K562 (cell line): ENCODE measurements at regions not wholly inside any gene's neighbourhood (a gene's known extent, or its start where the extent isn't known, plus 50 kb on each side); places are given as distances from the start of the nearest gene placed in this dataset.
A peak's percentile ranks its signal among the peaks of the same experiment; 100 is the strongest.

ENCODE experiments used
- ATAC-seq: fragments of 200-7000 bp; cut with Tn5 transposase; 3 replicates; pipeline ENCODE4 v1.9.1; 2020; ENCODE audit warnings: moderate library complexity
- BruUV-seq: library from RNA; stranded (reverse); fragments of 400-500 nt; replicated peaks from 2 replicates; lab custom pipeline; 2021; lab: Mats Ljungman, UMichigan
- CTCF ChIA-PET: fragments of 300-600 bp; formaldehyde crosslinking; extraction: SDS; loops from one replicate; lab custom pipeline; 2021; ENCODE audit warnings: low intra/inter-chr PET ratio; lab: Yijun Ruan, JAX
- POLR2A ChIA-PET: fragments of 300-600, 350-650 bp; sonication (Branson Sonifier 250); formaldehyde crosslinking; extraction: SDS; loops from one replicate; lab custom pipeline; 2021; ENCODE audit warnings: antibody characterized with exemption, inconsistent platforms; lab: Yijun Ruan, JAX
- DNase-seq, 4 experiments: peaks; one replicate each; pipeline versions ENCODE4 v3.0.0 to v3.0.0-alpha.2; 2011 to 2018; ENCODE audit warnings: low spot score in 3 of 4, mixed read lengths in 3 of 4; ENCODE audit errors: extremely low read depth in 1 of 4
- FAIRE-seq: peaks from 2 replicates; lab custom pipeline; 2011; peaks lifted over from hg19 to GRCh38; lab: Jason Lieb, UNC
- H2AFZ ChIP-seq: 2 replicates; pipeline ENCODE4 v1.6.0; 2011; ENCODE audit warnings: low read depth, low read length, control low read depth, inconsistent platforms
- H3K27ac ChIP-seq: fragments of 200-600 bp; 3 replicates; pipeline ENCODE4 v1.8.0; 2011; ENCODE audit warnings: low read depth, mild to moderate bottlenecking, control low read depth, inconsistent platforms, low read length, moderate library complexity, mixed read lengths; ENCODE audit errors: extremely low read depth
- H3K27me3 ChIP-seq, 2 experiments: fragments of 300-600 bp in 1 of 2; 2 replicates in 1 of 2; 3 replicates in 1 of 2; pipeline versions ENCODE4 v1.6.0 to v1.8.0; 2011; ENCODE audit warnings: inconsistent platforms in 2 of 2, low read length in 2 of 2, mild to moderate bottlenecking in 1 of 2, mixed read lengths in 1 of 2, moderate library complexity in 1 of 2; ENCODE audit not compliant: control insufficient read depth in 2 of 2, insufficient read depth in 2 of 2
- H3K36me3 ChIP-seq: fragments of 300-600 bp; 3 replicates; pipeline ENCODE4 v1.8.0; 2011; ENCODE audit warnings: mild to moderate bottlenecking, low read length, inconsistent platforms; ENCODE audit not compliant: control insufficient read depth, insufficient read depth
- H3K4me1 ChIP-seq, 2 experiments: fragments of 200-600 bp in 1 of 2; replicated peaks in 1 of 2; 2 replicates in 1 of 2; 3 replicates in 1 of 2; pipeline versions ENCODE4 v1.5.1 to v1.8.0; 2011; ENCODE audit warnings: inconsistent platforms in 2 of 2, low read length in 2 of 2, mild to moderate bottlenecking in 1 of 2, mixed read lengths in 1 of 2, moderate library complexity in 1 of 2; ENCODE audit not compliant: control insufficient read depth in 2 of 2, insufficient read depth in 2 of 2
- H3K4me2 ChIP-seq: 2 replicates; pipeline ENCODE4 v1.6.1; 2011; ENCODE audit warnings: low read length, control low read depth, inconsistent platforms, mixed read lengths; ENCODE audit not compliant: insufficient read depth
- H3K4me3 ChIP-seq: fragments of 200-600 bp; sonication (generic), shearing (Covaris generic); 2 replicates; pipeline ENCODE4 v1.5.1; 2016; ENCODE audit warnings: control low read depth, inconsistent platforms
- H3K79me2 ChIP-seq: fragments of 200-600 bp; 3 replicates; pipeline ENCODE4 v1.8.0; 2011; ENCODE audit warnings: low read length, inconsistent platforms; ENCODE audit not compliant: control insufficient read depth, insufficient read depth
- H3K9ac ChIP-seq, 2 experiments: 2 replicates each; pipeline versions ENCODE4 v1.6.0 to v1.6.1; 2011; ENCODE audit warnings: low read depth in 2 of 2, low read length in 2 of 2, control low read depth in 1 of 2, inconsistent platforms in 1 of 2, mild to moderate bottlenecking in 1 of 2, mixed read lengths in 1 of 2; ENCODE audit not compliant: insufficient read depth in 1 of 2
- H3K9me1 ChIP-seq: one replicate; pipeline ENCODE4 v1.6.0; 2011; ENCODE audit warnings: inconsistent platforms, mild to moderate bottlenecking, low read length, moderate library complexity; ENCODE audit not compliant: control insufficient read depth, insufficient read depth
- H3K9me3 ChIP-seq: replicated peaks from 2 replicates; pipeline ENCODE4 v1.5.1; 2011; ENCODE audit warnings: low read depth, low read length, inconsistent platforms; ENCODE audit not compliant: control insufficient read depth, insufficient read depth
- H4K20me1 ChIP-seq: replicated peaks from 2 replicates; pipeline ENCODE4 v1.6.1; 2011; ENCODE audit warnings: low read length, inconsistent platforms, mixed read lengths; ENCODE audit not compliant: control insufficient read depth, insufficient read depth
- FUS ChIP-seq: fragments of 200-400 bp; formaldehyde crosslinking; optimal IDR thresholded peaks from 2 replicates; pipeline ENCODE3; 2017; ENCODE audit warnings: low read depth, low read length
- MCM5 ChIP-seq: fragments of 450-650 bp; IDR thresholded peaks from 2 replicates; pipeline ENCODE4 v1.6.1; 2016; ENCODE audit warnings: low read depth
- MEIS2 ChIP-seq: fragments of 450-650 bp; IDR thresholded peaks from 2 replicates; pipeline ENCODE4 v1.6.1; 2014; ENCODE audit warnings: mild to moderate bottlenecking; ENCODE audit not compliant: partially characterized antibody
- NR2F6 ChIP-seq: fragments of 450-650 bp; formaldehyde crosslinking; IDR thresholded peaks from 2 replicates; pipeline ENCODE4 v1.4.0; 2020; ENCODE audit warnings: mild to moderate bottlenecking
- PHF20 ChIP-seq: fragments of 450-650 bp; IDR thresholded peaks from 2 replicates; pipeline ENCODE4 v1.6.1; 2018; ENCODE audit not compliant: partially characterized antibody
- TCF7 ChIP-seq: sonication (generic); IDR thresholded peaks from 2 replicates; pipeline ENCODE4 v1.6.1; 2016; ENCODE audit warnings: antibody characterized with exemption, borderline replicate concordance
- WGBS: fragments of 100-300 bp; shearing (Covaris generic); methylation state at CpG from one replicate; pipeline ENCODE4 v1.1.6; 2016; ENCODE audit warnings: low coverage, mixed read lengths; ENCODE audit not compliant: insufficient coverage; ENCODE audit errors: missing lambda C conversion rate; 5-methylcytosine and 5-hydroxymethylcytosine counted together
- in situ Hi-C: fragments of 300-500 bp; cut with MboI; formaldehyde crosslinking; loops from 4 replicates; pipeline ENCODE4 v1.15.0; 2018; ENCODE audit warnings: inconsistent platforms, mixed read lengths
- intact Hi-C: fragments of 100-400 bp; cut with micrococcal nuclease; formaldehyde crosslinking; loops from 2 replicates; pipeline ENCODE4 v1.14.2; 2022
- TF ChIP-seq, protein P1 (sequence below), 2 experiments: IDR thresholded peaks in 1 of 2; conservative IDR thresholded peaks in 1 of 2; 2 replicates each; pipeline ENCODE4 v1.6.1; 2016; ENCODE audit warnings: low read depth in 2 of 2, mild to moderate bottlenecking in 1 of 2, missing compliant biosample characterization in 1 of 2, missing genetic modification characterization in 1 of 2, moderate library complexity in 1 of 2

DNA sequence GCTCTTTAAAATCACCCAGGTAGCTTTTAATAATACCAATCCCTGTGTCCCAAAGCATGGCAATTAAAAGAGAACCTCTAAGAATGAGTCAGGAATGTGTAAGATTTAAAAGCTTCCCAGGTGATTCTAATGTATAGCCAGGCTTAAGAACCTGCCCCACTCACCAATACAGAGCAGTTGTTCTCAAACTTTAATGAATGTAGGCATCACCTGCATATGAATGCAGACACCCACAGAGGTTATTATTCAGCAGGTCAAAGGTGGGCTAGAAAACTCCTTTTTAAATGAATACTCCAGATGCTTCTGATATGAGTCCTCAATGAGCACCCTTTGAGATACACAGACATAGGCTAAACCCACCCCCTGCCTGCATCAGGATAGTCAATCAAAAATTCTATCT is 298.1 kb upstream of the KCNMB2 start:
- Histone ChIP-seq H3K9ac (no peak overlapping the region), H3K36me3 (no peaks in the 10 kb centered on the region), H3K4me1 (no peaks in the 10 kb centered on the region), H3K4me2 (no peak overlapping the region), H3K79me2 (no peaks in the 10 kb centered on the region), H3K9me3 (no peaks in the 10 kb centered on the region), H3K4me3 (no peak overlapping the region), H2AFZ (no peak overlapping the region), H3K9me1 (no peaks in the 10 kb centered on the region), H3K27me3 (no peaks in the 10 kb centered on the region), H4K20me1 (no peaks in the 10 kb centered on the region), H3K27ac (no peak overlapping the region)
- in situ Hi-C loops = no loop called here
- TF ChIP-seq FUS (no peak), NR2F6 (CRISPR knock-in tag) (no peak), PHF20 (no peak)
- POLR2A ChIA-PET = no interaction called here
- intact Hi-C loops = no loop called here
- DNase-seq = no peak
- no peak for FAIRE-seq
- CTCF ChIA-PET = no interaction called here
- no TSS peak for BruUV-seq
- ATAC-seq = no peak

DNA sequence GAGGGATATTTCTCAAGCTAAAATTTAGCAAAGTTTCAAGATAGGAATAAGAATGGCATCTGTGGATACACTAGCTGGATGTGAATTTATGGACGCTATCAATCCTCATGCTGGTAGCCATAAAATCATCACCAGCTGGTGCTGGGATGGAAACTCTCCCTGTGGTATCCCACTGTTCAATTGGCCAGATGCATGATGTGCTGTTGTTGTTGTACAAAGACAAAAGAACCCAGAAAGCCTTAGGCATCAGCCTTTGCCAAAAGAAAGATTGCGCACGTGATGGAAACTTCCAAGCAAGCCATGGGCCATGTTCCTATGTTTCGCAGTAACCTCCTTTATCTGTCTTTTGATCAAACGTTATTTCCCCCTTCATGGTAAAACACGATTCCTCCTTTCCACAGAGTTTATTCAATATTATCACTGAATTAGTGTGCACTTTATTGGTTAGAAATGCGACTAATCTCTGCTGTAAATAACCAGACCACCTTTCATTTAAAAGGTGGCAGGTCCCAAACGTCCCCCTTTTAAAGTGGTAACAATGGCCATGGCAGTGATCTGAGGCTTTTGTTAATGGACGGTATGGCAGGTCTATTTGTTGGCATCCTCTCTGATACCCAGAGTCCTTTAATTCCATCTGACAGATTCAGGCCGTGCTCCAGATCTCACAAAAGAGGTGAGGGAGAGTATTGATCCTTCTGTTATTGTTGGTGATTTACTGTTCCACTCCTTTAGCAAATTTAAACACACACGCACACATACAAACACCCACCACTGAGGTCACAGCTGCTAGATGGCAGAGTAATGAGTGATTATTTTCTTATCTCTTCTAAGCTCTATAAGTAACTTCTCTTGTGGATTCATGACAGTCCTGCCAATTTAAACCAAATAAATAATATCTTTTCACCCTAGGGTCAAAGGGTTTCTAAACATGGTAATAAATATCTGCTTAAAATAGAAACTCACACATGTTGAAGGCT is 291.2 kb upstream of the KCNMB2 start:
- Histone ChIP-seq H3K4me3 (no peak overlapping the region), H3K9ac (no peak overlapping the region), H3K79me2 (no peaks in the 10 kb centered on the region), H3K27ac (no peak overlapping the region), H3K4me1 (no peaks in the 10 kb centered on the region), H4K20me1 (no peaks in the 10 kb centered on the region), H3K4me2 (no peak overlapping the region), H3K36me3 (no peaks in the 10 kb centered on the region), H2AFZ (peak overlapping the region; percentile 47; the same call in 1 of the 2 replicates), H3K27me3 (no peaks in the 10 kb centered on the region), H3K9me3 (no peaks in the 10 kb centered on the region), H3K9me1 (no peaks in the 10 kb centered on the region)
- DNase-seq = no peak
- no TSS peak for BruUV-seq
- TF ChIP-seq MEIS2 = peak; percentile 16
- no peak for TF ChIP-seq TCF7
- TF ChIP-seq MCM5 = no peak
- TF ChIP-seq, protein P1, sequence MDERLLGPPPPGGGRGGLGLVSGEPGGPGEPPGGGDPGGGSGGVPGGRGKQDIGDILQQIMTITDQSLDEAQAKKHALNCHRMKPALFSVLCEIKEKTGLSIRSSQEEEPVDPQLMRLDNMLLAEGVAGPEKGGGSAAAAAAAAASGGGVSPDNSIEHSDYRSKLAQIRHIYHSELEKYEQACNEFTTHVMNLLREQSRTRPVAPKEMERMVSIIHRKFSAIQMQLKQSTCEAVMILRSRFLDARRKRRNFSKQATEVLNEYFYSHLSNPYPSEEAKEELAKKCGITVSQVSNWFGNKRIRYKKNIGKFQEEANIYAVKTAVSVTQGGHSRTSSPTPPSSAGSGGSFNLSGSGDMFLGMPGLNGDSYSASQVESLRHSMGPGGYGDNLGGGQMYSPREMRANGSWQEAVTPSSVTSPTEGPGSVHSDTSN (CRISPR knock-in tag; IDR thresholded peaks at IDR 0.05; ENCODE audit: low read depth) = no peak
- TF ChIP-seq, protein P1 (tag; conservative IDR thresholded peaks at IDR 0.05; ENCODE audit: low read depth) = peak; percentile 62
- ATAC-seq = no peak
- ChIA-PET CTCF (no interaction called here), POLR2A (interaction anchor here (0.6 to 0.9 kb wide), 2 partner anchors 16 to 44 kb away, joined by 3 read pairs; no protein-coding TSS in a partner anchor)
- intact Hi-C loops = no loop called here
- in situ Hi-C loops = no loop called here
- WGBS = 48% methylated on average over 11 of the region's 11 CpGs
- FAIRE-seq = no peak
